Nephron (organoid): ENCODE measurements at regions not wholly inside any gene's neighbourhood (a gene's known extent, or its start where the extent isn't known, plus 50 kb on each side); places are given as distances from the start of the nearest gene placed in this dataset.
"Not testable (repeated sequence)": the region's sequence is repeated elsewhere in the genome, so short reads cannot be mapped to it uniquely, and the experiment has no call there.

Experiments used
- H3K27ac Mint-ChIP-seq, 3 experiments: 2 replicates each; pipeline ENCODE4 v1.8.0; 2020; ENCODE audit warnings: mixed read lengths in 3 of 3, mild to moderate bottlenecking in 2 of 3, moderate library complexity in 1 of 3
- H3K27me3 Mint-ChIP-seq: 2 replicates; pipeline ENCODE4 v1.8.0; 2021; ENCODE audit warnings: low read depth, mild to moderate bottlenecking, moderate library complexity, mixed read lengths
- H3K36me3 Mint-ChIP-seq: 2 replicates; pipeline ENCODE4 v1.8.0; 2020; ENCODE audit warnings: low read depth, mixed read lengths
- H3K4me1 Mint-ChIP-seq: 2 replicates; pipeline ENCODE4 v1.8.0; 2020; ENCODE audit warnings: mixed read lengths
- H3K4me3 Mint-ChIP-seq, 3 experiments: 2 replicates each; pipeline ENCODE4 v1.8.0; 2020; ENCODE audit warnings: mild to moderate bottlenecking in 3 of 3, mixed read lengths in 3 of 3, moderate library complexity in 2 of 3
- H3K9me3 Mint-ChIP-seq: 2 replicates; pipeline ENCODE4 v1.8.0; 2020; ENCODE audit warnings: mixed read lengths
- TF ChIP-seq, protein P1 (sequence below), 3 experiments: fragments of 200-600 bp; sonication (generic); IDR thresholded peaks; one replicate each; pipeline ENCODE4 v1.5.0; 2021; ENCODE audit warnings: antibody characterized with exemption in 3 of 3; ENCODE audit not compliant: unreplicated experiment in 3 of 3

DNA sequence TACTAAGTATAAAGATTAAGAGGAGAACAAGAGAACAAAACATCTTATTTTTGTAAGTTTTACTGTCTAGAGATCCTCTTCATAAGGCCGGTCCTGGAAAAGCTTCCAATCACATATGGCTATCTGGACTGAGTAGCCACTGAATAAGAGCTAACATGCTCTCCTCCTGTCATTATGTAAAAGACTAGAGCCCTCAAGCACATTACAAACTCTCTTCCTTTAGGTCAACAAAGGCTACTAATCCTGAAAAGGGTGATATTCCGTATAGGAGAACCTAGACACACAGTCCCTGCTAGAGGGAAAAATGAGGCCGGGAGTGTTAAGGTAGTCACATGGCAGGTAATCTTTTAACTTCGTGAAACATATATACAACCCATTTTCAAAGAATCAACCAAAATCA lies 665.6 kb downstream of the EFNA5 start:
- no peaks in the 10 kb centered on the region for H3K9me3 Mint-ChIP-seq
- TF ChIP-seq, protein P1, sequence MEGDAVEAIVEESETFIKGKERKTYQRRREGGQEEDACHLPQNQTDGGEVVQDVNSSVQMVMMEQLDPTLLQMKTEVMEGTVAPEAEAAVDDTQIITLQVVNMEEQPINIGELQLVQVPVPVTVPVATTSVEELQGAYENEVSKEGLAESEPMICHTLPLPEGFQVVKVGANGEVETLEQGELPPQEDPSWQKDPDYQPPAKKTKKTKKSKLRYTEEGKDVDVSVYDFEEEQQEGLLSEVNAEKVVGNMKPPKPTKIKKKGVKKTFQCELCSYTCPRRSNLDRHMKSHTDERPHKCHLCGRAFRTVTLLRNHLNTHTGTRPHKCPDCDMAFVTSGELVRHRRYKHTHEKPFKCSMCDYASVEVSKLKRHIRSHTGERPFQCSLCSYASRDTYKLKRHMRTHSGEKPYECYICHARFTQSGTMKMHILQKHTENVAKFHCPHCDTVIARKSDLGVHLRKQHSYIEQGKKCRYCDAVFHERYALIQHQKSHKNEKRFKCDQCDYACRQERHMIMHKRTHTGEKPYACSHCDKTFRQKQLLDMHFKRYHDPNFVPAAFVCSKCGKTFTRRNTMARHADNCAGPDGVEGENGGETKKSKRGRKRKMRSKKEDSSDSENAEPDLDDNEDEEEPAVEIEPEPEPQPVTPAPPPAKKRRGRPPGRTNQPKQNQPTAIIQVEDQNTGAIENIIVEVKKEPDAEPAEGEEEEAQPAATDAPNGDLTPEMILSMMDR (IDR thresholded peaks at IDR 0.05; ENCODE audit: unreplicated experiment in 3 of 3): no peak
- H3K27ac Mint-ChIP-seq: no peak overlapping the region
- no peaks in the 10 kb centered on the region for H3K36me3 Mint-ChIP-seq
- H3K4me3 Mint-ChIP-seq: no peak overlapping the region
- no peaks in the 10 kb centered on the region for H3K27me3 Mint-ChIP-seq
- H3K4me1 Mint-ChIP-seq: peaks cover 7% of the 10 kb centered on the region

DNA sequence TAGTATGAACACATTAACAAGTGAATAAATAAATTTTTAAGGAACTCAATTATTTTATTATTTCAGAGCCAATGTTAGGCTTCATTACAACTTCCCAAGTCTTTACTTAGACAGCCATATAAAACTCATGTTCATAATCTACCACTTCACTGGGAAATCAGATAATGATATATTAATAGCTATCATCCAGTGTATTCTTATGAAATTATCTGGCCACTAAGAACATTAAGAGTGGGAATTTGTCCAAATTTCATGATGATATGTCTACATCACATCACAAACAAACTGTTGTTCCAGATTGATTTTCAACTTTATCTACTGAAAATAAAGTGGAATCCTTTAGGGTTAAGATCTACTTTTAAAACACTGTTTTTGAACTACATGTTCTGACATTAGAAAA lies 668.6 kb downstream of the EFNA5 start:
- Mint-ChIP-seq H3K4me1 (peaks cover 5% of the 10 kb centered on the region), H3K9me3 (peaks cover 21% of the 10 kb centered on the region), H3K27ac (no peak overlapping the region), H3K27me3 (no peaks in the 10 kb centered on the region), H3K36me3 (peaks cover 3% of the 10 kb centered on the region), H3K4me3 (no peak overlapping the region)
- TF ChIP-seq, protein P1 (IDR thresholded peaks at IDR 0.05; ENCODE audit: unreplicated experiment in 3 of 3): no peak

DNA sequence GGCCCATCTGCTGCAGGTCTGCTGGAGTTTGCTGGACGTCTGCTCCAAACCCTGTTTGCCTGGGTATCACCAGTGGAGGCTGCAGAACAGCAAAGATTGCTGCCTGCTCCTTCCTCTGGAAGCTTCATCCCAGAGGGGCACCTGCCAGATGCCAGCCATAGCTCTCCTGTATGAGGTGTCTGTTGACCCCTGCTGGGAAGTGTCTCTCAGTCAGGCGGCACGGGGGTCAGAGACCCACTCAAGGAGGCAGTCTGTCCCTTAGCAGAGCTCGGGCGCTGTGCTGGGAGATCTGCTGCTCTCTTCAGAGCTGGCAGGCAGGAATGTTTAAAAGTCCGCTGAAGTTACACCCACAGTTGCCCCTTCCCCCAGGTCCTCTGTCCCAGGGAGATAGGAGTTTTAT lies 671.2 kb downstream of the EFNA5 start:
- not testable (repeated sequence) for H3K4me1 Mint-ChIP-seq, H3K4me3 Mint-ChIP-seq, H3K36me3 Mint-ChIP-seq

DNA sequence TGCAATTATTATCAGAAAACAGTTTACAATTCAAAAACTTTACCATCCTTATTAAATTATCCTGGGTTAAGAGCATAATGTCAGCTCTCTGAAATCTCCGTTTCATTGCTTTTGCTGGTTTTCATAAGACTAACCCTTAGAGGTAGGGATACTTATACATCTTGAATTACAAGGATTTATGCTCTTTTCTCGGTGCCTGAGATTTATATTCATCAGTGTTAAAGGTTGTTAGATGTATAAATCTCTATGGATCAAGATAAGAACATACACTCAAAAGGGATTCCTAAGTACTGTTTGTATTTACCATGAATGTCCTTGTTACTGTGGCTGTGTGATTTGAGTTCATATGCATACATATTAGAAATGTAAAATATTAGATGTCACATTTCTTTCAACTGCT lies 684.7 kb downstream of the EFNA5 start:
- Mint-ChIP-seq H3K27me3 (peaks cover 12% of the 10 kb centered on the region), H3K4me3 (no peak overlapping the region), H3K36me3 (no peaks in the 10 kb centered on the region), H3K4me1 (no peaks in the 10 kb centered on the region), H3K9me3 (no peaks in the 10 kb centered on the region), H3K27ac (peak overlapping the region in 1 of 3 experiments; percentile 7)
- TF ChIP-seq, protein P1 (IDR thresholded peaks at IDR 0.05; ENCODE audit: unreplicated experiment in 3 of 3): no peak

More for the DNA sequence above, 671.2 kb downstream of the EFNA5 start:
- not testable (repeated sequence) for H3K27me3 Mint-ChIP-seq, H3K27ac Mint-ChIP-seq
- H3K9me3 Mint-ChIP-seq: peaks cover 31% of the 10 kb centered on the region

DNA sequence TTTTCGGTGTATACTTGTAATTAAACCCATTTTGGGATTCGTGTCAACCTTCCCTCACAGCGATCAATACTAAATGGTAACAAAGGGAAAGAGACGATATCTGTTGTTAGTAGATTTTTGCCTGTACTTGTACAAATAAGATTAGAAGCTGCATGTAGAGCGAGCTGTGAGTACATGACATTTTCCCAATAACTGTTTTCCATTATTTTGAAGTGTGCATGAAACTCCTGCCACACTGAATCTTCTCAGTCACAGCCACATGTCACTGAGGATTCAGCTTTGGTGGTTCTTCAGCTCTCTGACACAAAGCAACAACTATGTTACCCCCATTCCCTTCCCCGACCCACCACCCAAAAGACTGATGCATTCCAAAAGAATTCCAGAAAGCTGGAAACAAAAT lies 685.6 kb downstream of the EFNA5 start:
- TF ChIP-seq, protein P1 (IDR thresholded peaks at IDR 0.05; ENCODE audit: unreplicated experiment in 3 of 3): no peak

DNA sequence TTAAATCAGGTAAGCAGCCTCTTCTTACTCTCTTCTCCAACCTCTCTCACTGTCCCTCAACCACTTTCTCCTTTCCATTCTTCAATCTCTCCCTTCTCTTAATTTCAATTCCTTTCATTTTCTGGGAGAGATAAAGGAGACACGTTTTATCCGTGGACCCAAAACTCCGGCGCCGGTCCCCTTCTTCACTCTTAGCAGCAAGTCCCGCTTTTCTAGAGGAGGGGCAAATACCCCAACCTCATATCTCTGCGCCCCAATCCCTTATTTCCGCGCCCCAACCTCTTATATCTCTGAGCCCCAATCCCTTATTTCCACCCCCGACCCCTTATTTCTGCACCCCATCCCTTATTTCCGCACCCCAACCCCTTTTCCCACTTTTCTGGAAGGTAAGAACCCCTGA lies 691.6 kb downstream of the EFNA5 start:
- peaks cover 28% of the 10 kb centered on the region for H3K27me3 Mint-ChIP-seq
- not testable (repeated sequence) for H3K4me3 Mint-ChIP-seq, H3K36me3 Mint-ChIP-seq, H3K27ac Mint-ChIP-seq, H3K9me3 Mint-ChIP-seq, H3K4me1 Mint-ChIP-seq

More for the DNA sequence above, 685.6 kb downstream of the EFNA5 start:
- peaks cover 13% of the 10 kb centered on the region for H3K27me3 Mint-ChIP-seq
- H3K36me3 Mint-ChIP-seq: no peaks in the 10 kb centered on the region
- no peaks in the 10 kb centered on the region for H3K4me1 Mint-ChIP-seq
- H3K27ac Mint-ChIP-seq: no peak overlapping the region
- H3K4me3 Mint-ChIP-seq: no peak overlapping the region
- H3K9me3 Mint-ChIP-seq: no peaks in the 10 kb centered on the region

DNA sequence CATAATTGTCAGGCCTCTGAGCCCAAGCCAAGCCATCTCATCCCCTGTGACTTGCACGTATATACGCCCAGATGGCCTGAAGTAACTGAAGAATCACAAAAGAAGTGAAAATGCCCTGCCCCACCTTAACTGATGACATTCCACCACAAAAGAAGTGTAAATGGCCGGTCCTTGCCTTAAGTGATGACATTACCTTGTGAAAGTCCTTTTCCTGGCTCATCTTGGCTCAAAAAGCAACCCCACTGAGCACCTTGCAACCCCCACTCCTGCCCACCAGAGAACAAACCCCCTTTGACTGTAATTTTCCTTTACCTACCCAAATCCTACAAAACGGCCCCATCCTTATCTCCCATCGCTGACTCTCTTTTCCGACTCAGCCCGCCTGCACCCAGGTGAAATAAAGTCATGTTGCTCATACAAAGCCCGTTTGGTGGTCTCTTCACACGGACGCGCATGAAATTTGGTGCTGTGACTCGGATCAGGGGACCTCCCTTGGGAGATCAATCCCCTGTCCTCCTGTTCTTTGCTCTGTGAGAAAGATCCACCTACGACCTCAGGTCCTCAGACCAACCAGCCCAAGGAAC lies 692.1 kb downstream of the EFNA5 start:
- H3K4me1 Mint-ChIP-seq, H3K4me3 Mint-ChIP-seq, H3K36me3 Mint-ChIP-seq, H3K9me3 Mint-ChIP-seq, H3K27ac Mint-ChIP-seq: not testable (repeated sequence)
- H3K27me3 Mint-ChIP-seq: peaks cover 24% of the 10 kb centered on the region
